GM12892 (cell line): ENCODE measurements at regions not wholly inside any gene's neighbourhood (a gene's known extent, or its start where the extent isn't known, plus 50 kb on each side); places are given as distances from the start of the nearest gene placed in this dataset.

Experiments used
- POLR2A ChIP-seq: IDR thresholded peaks from 2 replicates; pipeline ENCODE4 v1.6.1; 2011; ENCODE audit warnings: low read depth, low read length, control low read depth
- POLR2AphosphoS5 ChIP-seq: IDR thresholded peaks from 2 replicates; pipeline ENCODE4 v1.6.1; 2011; ENCODE audit warnings: low read depth, low read length, control low read depth

GRCh38 chr7:46886669-46887374, 695.1 kb downstream of the TNS3 start:
- TF ChIP-seq POLR2A: no peak
- no peak for TF ChIP-seq POLR2AphosphoS5
